ENCODE measurements at regions not wholly inside any gene's neighbourhood (a gene's known extent, or its start where the extent isn't known, plus 50 kb on each side); places are given as distances from the start of the nearest gene placed in this dataset.

GRCh38 chr16:62709794-62710193, 673.6 kb upstream of the CDH8 start:
- TF ChIP-seq EP300 (IDR thresholded peaks at IDR 0.05; ENCODE audit: low read depth), result no peak
- TF ChIP-seq CTCF (IDR thresholded peaks at IDR 0.05), result no peak
- no peak for TF ChIP-seq POLR2A (IDR thresholded peaks at IDR 0.05)

Measured in transverse colon (tissue), 3 donors.